BLaER1 treated with 17β-estradiol and CSF1 and Interleukin-3, amounts not matched to agents 10 nM and 100 nM (cell line): ENCODE measurements at regions not wholly inside any gene's neighbourhood (a gene's known extent, or its start where the extent isn't known, plus 50 kb on each side); places are given as distances from the start of the nearest gene placed in this dataset.
A peak's percentile ranks its signal among the peaks of the same experiment; 100 is the strongest.
"Not testable (repeated sequence)": the region's sequence is repeated elsewhere in the genome, so short reads cannot be mapped to it uniquely, and the experiment has no call there.

Source experiments
- H3K27ac ChIP-seq, 11 experiments: shearing (Covaris generic); formaldehyde crosslinking; 2 replicates each; pipeline ENCODE4 v1.8.1; 2022
- H3K27me3 ChIP-seq, 11 experiments: shearing (Covaris generic); formaldehyde crosslinking; 2 replicates each; pipeline ENCODE4 v1.8.1; 2022
- H3K36me3 ChIP-seq, 11 experiments: shearing (Covaris generic); formaldehyde crosslinking; 2 replicates each; pipeline ENCODE4 v1.8.1; 2022
- H3K4me1 ChIP-seq, 10 experiments: shearing (Covaris generic); formaldehyde crosslinking; 2 replicates each; pipeline ENCODE4 v1.8.1; 2022
- H3K4me2 ChIP-seq, 11 experiments: shearing (Covaris generic); formaldehyde crosslinking; 2 replicates each; pipeline ENCODE4 v1.8.1; 2022
- H3K4me3 ChIP-seq, 10 experiments: shearing (Covaris generic); formaldehyde crosslinking; 2 replicates each; pipeline ENCODE4 v1.8.1; 2022
- H3K9ac ChIP-seq, 11 experiments: shearing (Covaris generic); formaldehyde crosslinking; 2 replicates each; pipeline ENCODE4 v1.8.1; 2022
- H3K9me3 ChIP-seq, 11 experiments: shearing (Covaris generic); formaldehyde crosslinking; replicated peaks in 1 of 11; 2 replicates each; pipeline ENCODE4 v1.8.1; 2022
- H4K20me1 ChIP-seq, 11 experiments: shearing (Covaris generic); formaldehyde crosslinking; 2 replicates each; pipeline ENCODE4 v1.8.1; 2022
- Cebpa-rat ChIP-seq, 11 experiments: shearing (Covaris generic); IDR thresholded peaks; 2 replicates each; pipeline ENCODE4 v1.8.1; 2022

GRCh38 chr14:80291101-80291500, 79.8 kb upstream of the DIO2 start:
- no peaks in the 10 kb centered on the region for H4K20me1 ChIP-seq
- no peak overlapping the region for H3K4me3 ChIP-seq
- peaks cover 0 to 9% (median 0%) of the 10 kb centered on the region in 10 experiments; a peak in 2 of 20 replicates for H3K4me1 ChIP-seq
- no peaks in the 10 kb centered on the region for H3K27me3 ChIP-seq
- no peaks in the 10 kb centered on the region for H3K36me3 ChIP-seq
- no peak for TF ChIP-seq Cebpa-rat (IDR thresholded peaks at IDR 0.05)
- peaks cover 9 to 22% (median 16%) of the 10 kb centered on the region in 11 experiments; a peak in 19 of 22 replicates for H3K9me3 ChIP-seq
- H3K9ac ChIP-seq = no peak overlapping the region
- H3K4me2 ChIP-seq = peak overlapping the region in 4 of 11 experiments; percentile 6 to 31 (median 24); a peak in 5 of 22 replicates
- H3K27ac ChIP-seq = peak overlapping the region in 6 of 11 experiments; percentile 14 to 60 (median 44); a peak in 10 of 22 replicates

DNA sequence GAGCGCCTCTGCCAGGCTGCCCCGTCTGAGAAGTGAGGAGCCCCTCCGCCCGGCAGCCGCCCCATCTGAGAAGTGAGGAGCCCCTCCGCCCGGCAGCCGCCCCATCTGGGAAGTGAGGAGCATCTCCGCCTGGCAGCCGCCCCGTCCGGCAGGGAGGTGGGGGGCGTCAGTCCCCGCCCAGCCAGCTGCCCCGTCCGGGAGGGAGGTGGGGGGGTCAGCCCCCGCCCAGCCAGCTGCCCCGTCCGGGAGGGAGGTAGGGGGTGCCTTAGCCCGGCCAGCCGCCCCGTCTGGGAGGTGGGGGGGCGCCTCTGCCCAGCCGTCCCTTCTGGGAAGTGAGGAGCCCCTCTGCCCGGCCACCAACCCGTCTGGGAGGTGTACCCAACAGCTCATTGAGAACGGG, 75.4 kb upstream of the DIO2 start:
- not testable (repeated sequence) for H3K27me3 ChIP-seq, H3K9ac ChIP-seq, H3K4me3 ChIP-seq, H3K4me1 ChIP-seq, H3K4me2 ChIP-seq, H4K20me1 ChIP-seq, H3K36me3 ChIP-seq, H3K27ac ChIP-seq
- H3K9me3 ChIP-seq = peaks cover 16 to 26% (median 23%) of the 10 kb centered on the region in 11 experiments; a peak in 19 of 22 replicates

GRCh38 chr14:80278293-80279023, 67.2 kb upstream of the DIO2 start:
- TF ChIP-seq Cebpa-rat (IDR thresholded peaks at IDR 0.05) = no peak
- H3K27ac ChIP-seq = no peak overlapping the region
- H4K20me1 ChIP-seq = no peaks in the 10 kb centered on the region
- no peaks in the 10 kb centered on the region for H3K27me3 ChIP-seq
- H3K4me3 ChIP-seq = no peak overlapping the region
- no peaks in the 10 kb centered on the region for H3K4me1 ChIP-seq
- no peaks in the 10 kb centered on the region for H3K36me3 ChIP-seq
- no peaks in the 10 kb centered on the region for H3K9me3 ChIP-seq
- no peak overlapping the region for H3K4me2 ChIP-seq
- H3K9ac ChIP-seq = no peak overlapping the region

DNA sequence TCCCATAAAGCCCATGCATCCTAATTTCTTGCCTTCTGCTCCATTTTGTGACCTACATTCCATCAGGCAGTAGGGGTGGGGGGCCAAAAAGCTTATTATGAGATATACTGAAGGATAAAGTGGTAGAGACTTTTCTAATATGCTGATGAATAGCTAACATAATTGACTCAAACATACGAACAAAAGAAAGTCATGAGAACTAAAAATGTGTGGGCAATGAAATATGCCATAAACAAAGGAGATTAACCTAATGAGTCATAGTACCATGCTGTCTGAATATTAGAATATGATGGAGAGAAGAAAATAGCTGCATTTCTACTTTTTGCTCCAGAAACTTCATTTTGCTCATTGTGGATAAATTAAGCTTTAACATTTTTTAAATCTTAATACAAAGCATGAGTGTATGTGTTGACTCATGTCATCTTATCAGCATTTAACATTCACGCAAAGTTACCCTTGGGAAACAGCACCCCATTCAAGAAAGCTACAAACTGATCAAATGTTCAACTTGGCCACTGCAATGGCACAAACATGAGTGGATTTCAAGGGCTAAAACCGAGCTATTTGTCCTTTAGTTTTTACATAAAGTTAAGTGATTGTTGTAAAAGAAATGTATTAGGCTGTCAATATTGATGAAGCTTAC, 64.0 kb upstream of the DIO2 start:
- Histone ChIP-seq H3K27ac (no peak overlapping the region), H3K4me3 (no peak overlapping the region), H3K27me3 (no peaks in the 10 kb centered on the region), H3K9ac (no peak overlapping the region), H3K4me2 (no peak overlapping the region), H3K36me3 (no peaks in the 10 kb centered on the region), H4K20me1 (no peaks in the 10 kb centered on the region), H3K4me1 (no peaks in the 10 kb centered on the region), H3K9me3 (no peaks in the 10 kb centered on the region)
- TF ChIP-seq Cebpa-rat (IDR thresholded peaks at IDR 0.05) = no peak

- not testable (repeated sequence) for H3K9me3 ChIP-seq, H3K9ac ChIP-seq, H3K4me2 ChIP-seq, H3K27ac ChIP-seq, H4K20me1 ChIP-seq, H3K4me3 ChIP-seq, H3K4me1 ChIP-seq, H3K36me3 ChIP-seq, H3K27me3 ChIP-seq
Observed at GRCh38 chr14:80274310-80274709, 63.0 kb upstream of the DIO2 start.

GRCh38 chr14:80271389-80271788, 60.1 kb upstream of the DIO2 start:
- Histone ChIP-seq H3K27ac (no peak overlapping the region), H3K4me3 (no peak overlapping the region), H3K4me1 (peaks cover 4 to 19% (median 9%) of the 10 kb centered on the region in 10 experiments; a peak in 15 of 20 replicates), H3K4me2 (no peak overlapping the region), H3K9me3 (no peaks in the 10 kb centered on the region), H3K36me3 (no peaks in the 10 kb centered on the region), H3K9ac (no peak overlapping the region), H4K20me1 (no peaks in the 10 kb centered on the region), H3K27me3 (no peaks in the 10 kb centered on the region)
- TF ChIP-seq Cebpa-rat (IDR thresholded peaks at IDR 0.05) = no peak

- no peaks in the 10 kb centered on the region for H4K20me1 ChIP-seq
- H3K9ac ChIP-seq = no peak overlapping the region
- no peak for TF ChIP-seq Cebpa-rat (IDR thresholded peaks at IDR 0.05)
- H3K9me3 ChIP-seq = no peaks in the 10 kb centered on the region
- H3K27me3 ChIP-seq = no peaks in the 10 kb centered on the region
- H3K36me3 ChIP-seq = no peaks in the 10 kb centered on the region
- no peak overlapping the region for H3K27ac ChIP-seq
- peaks cover 4 to 19% (median 9%) of the 10 kb centered on the region in 10 experiments; a peak in 15 of 20 replicates for H3K4me1 ChIP-seq
- H3K4me2 ChIP-seq = peak overlapping the region in 2 of 11 experiments; percentile 40; a peak in 3 of 22 replicates
- H3K4me3 ChIP-seq = no peak overlapping the region
Observed at GRCh38 chr14:80269353-80269925, 58.1 kb upstream of the DIO2 start.

- Histone ChIP-seq H3K27me3 (no peaks in the 10 kb centered on the region), H3K36me3 (no peaks in the 10 kb centered on the region), H3K27ac (no peak overlapping the region), H3K4me1 (peaks cover 4 to 30% (median 9%) of the 10 kb centered on the region in 10 experiments; a peak in 15 of 20 replicates), H4K20me1 (no peaks in the 10 kb centered on the region), H3K9me3 (no peaks in the 10 kb centered on the region), H3K4me3 (no peak overlapping the region), H3K4me2 (no peak overlapping the region), H3K9ac (no peak overlapping the region)
- no peak for TF ChIP-seq Cebpa-rat (IDR thresholded peaks at IDR 0.05)
Observed at GRCh38 chr14:80266930-80267329, 55.6 kb upstream of the DIO2 start.

DNA sequence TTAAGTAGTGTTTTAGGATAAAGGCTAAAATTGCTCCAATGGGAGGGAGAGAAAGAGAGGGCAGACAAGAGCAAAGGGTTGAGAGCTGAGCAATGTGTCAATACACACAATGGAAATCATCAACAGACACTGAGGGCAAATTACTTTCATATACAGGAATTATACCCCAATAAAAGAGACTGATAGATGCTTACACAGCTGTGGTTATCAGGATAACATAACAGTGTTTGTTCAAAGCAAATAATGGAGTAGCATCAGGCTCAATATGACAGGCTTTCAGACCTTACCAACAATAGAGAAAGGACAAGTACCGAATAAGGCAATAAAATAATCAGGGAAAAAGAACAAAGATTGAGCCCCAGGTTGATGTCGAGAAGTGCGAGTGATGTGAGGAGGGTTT, 53.4 kb upstream of the DIO2 start:
- Histone ChIP-seq H3K27ac (no peak overlapping the region), H3K27me3 (no peaks in the 10 kb centered on the region), H3K9me3 (no peaks in the 10 kb centered on the region), H3K4me1 (peaks cover 5 to 30% (median 9%) of the 10 kb centered on the region in 10 experiments; a peak in 15 of 20 replicates), H3K4me2 (no peak overlapping the region), H4K20me1 (no peaks in the 10 kb centered on the region), H3K9ac (no peak overlapping the region), H3K36me3 (no peaks in the 10 kb centered on the region), H3K4me3 (no peak overlapping the region)
- no peak for TF ChIP-seq Cebpa-rat (IDR thresholded peaks at IDR 0.05)
